GM23338 (cell line): ENCODE measurements at regions not wholly inside any gene's neighbourhood (a gene's known extent, or its start where the extent isn't known, plus 50 kb on each side); places are given as distances from the start of the nearest gene placed in this dataset.

Source experiments
- CREB1 ChIP-seq: fragments of 250-450 bp; sonication (Bioruptor Pico); IDR thresholded peaks from 2 replicates; pipeline ENCODE4 v1.5.0; 2020; ENCODE audit warnings: low read depth, mild to moderate bottlenecking, moderate library complexity
- EZH2 ChIP-seq: fragments of 200-600 bp; sonication (generic); IDR thresholded peaks from one replicate; pipeline ENCODE4 v1.8.0; 2017; ENCODE audit warnings: antibody characterized with exemption, mild to moderate bottlenecking, low read depth; ENCODE audit not compliant: unreplicated experiment
- EZH2phosphoT487 ChIP-seq: fragments of 200-600 bp; sonication (generic); IDR thresholded peaks from one replicate; pipeline ENCODE4 v1.8.1; 2018; ENCODE audit warnings: antibody characterized with exemption; ENCODE audit not compliant: unreplicated experiment
- JUNB ChIP-seq: IDR thresholded peaks from one replicate; pipeline ENCODE4 v1.6.1; 2016; ENCODE audit warnings: antibody characterized with exemption; ENCODE audit not compliant: unreplicated experiment
- POLR2AphosphoS5 ChIP-seq: IDR thresholded peaks from 2 replicates; pipeline ENCODE4 v1.6.1; 2016; ENCODE audit warnings: antibody characterized with exemption, low read depth
- REST ChIP-seq: IDR thresholded peaks from one replicate; pipeline ENCODE4 v1.6.1; 2018; ENCODE audit warnings: antibody characterized with exemption; ENCODE audit not compliant: unreplicated experiment
- ZNF331 ChIP-seq: fragments of 250-450 bp; sonication (Bioruptor Pico); IDR thresholded peaks from 2 replicates; pipeline ENCODE4 v1.5.0; 2020; ENCODE audit warnings: low read depth, mild to moderate bottlenecking, moderate library complexity
- TF ChIP-seq, protein P1 (sequence below), 2 experiments: fragments of 200-600 bp in 1 of 2; sonication (generic) in 1 of 2; conservative IDR thresholded peaks; 2 replicates each; pipeline versions ENCODE4 v1.5.1 to v1.6.1; 2016 to 2017; ENCODE audit warnings: antibody characterized with exemption in 2 of 2, low read depth in 2 of 2, mild to moderate bottlenecking in 2 of 2, moderate library complexity in 1 of 2
- TF ChIP-seq, protein P2 (sequence below): IDR thresholded peaks from 2 replicates; pipeline ENCODE4 v1.6.1; 2016; ENCODE audit warnings: antibody characterized with exemption

DNA sequence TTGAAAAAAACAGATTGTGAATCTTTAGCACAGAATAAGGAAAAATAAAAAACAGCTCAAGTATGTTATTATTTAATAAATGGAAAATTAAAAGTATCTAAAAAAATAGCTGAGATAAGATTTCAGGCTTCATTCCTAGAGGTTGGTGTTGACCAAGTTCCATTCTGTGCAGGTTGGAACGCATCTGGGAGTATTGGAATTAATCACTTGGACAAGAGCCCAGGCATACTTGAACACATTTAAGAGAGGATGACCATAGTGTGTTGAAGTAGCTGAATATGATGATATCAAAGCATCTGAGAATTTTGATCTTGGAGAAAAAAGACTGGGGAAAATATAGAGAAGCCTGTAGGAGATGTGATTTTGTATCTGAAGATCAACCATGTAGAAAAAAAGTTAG, 54.6 kb upstream of the VCX start:
- TF ChIP-seq EZH2 = no peak
- TF ChIP-seq, protein P1, sequence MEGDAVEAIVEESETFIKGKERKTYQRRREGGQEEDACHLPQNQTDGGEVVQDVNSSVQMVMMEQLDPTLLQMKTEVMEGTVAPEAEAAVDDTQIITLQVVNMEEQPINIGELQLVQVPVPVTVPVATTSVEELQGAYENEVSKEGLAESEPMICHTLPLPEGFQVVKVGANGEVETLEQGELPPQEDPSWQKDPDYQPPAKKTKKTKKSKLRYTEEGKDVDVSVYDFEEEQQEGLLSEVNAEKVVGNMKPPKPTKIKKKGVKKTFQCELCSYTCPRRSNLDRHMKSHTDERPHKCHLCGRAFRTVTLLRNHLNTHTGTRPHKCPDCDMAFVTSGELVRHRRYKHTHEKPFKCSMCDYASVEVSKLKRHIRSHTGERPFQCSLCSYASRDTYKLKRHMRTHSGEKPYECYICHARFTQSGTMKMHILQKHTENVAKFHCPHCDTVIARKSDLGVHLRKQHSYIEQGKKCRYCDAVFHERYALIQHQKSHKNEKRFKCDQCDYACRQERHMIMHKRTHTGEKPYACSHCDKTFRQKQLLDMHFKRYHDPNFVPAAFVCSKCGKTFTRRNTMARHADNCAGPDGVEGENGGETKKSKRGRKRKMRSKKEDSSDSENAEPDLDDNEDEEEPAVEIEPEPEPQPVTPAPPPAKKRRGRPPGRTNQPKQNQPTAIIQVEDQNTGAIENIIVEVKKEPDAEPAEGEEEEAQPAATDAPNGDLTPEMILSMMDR (conservative IDR thresholded peaks at IDR 0.05; ENCODE audit: low read depth in 2 of 2) = no peak
- no peak for TF ChIP-seq REST
- no peak for TF ChIP-seq EZH2phosphoT487
- TF ChIP-seq CREB1 (CRISPR knock-in tag) = no peak
- no peak for TF ChIP-seq POLR2AphosphoS5
- TF ChIP-seq JUNB = no peak
- TF ChIP-seq, protein P2, sequence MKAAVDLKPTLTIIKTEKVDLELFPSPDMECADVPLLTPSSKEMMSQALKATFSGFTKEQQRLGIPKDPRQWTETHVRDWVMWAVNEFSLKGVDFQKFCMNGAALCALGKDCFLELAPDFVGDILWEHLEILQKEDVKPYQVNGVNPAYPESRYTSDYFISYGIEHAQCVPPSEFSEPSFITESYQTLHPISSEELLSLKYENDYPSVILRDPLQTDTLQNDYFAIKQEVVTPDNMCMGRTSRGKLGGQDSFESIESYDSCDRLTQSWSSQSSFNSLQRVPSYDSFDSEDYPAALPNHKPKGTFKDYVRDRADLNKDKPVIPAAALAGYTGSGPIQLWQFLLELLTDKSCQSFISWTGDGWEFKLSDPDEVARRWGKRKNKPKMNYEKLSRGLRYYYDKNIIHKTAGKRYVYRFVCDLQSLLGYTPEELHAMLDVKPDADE = no peak
- no peak for TF ChIP-seq ZNF331 (CRISPR knock-in tag)
